IMR-90 (cell line): ENCODE measurements at regions not wholly inside any gene's neighbourhood (a gene's known extent, or its start where the extent isn't known, plus 50 kb on each side); places are given as distances from the start of the nearest gene placed in this dataset.

Experiments used
- BHLHE40 ChIP-seq: fragments of 150-350 bp; IDR thresholded peaks from 2 replicates; pipeline ENCODE4 v1.6.1; 2016; ENCODE audit warnings: mild to moderate bottlenecking, low read depth, low read length
- CEBPB ChIP-seq: IDR thresholded peaks from 2 replicates; pipeline ENCODE4 v1.6.1; 2012; ENCODE audit warnings: low read depth, low read length, improper control_type of control experiment
- CHD1 ChIP-seq: IDR thresholded peaks from 2 replicates; pipeline ENCODE4 v1.6.1; 2012; ENCODE audit warnings: low read depth, low read length, improper control_type of control experiment
- FOS ChIP-seq: fragments of 150-350 bp; IDR thresholded peaks from 2 replicates; pipeline ENCODE4 v1.6.1; 2016; ENCODE audit warnings: low read depth, low read length
- MAFK ChIP-seq: IDR thresholded peaks from 2 replicates; pipeline ENCODE4 v1.6.1; 2012; ENCODE audit warnings: low read depth, low read length, improper control_type of control experiment
- MAZ ChIP-seq: IDR thresholded peaks from 2 replicates; pipeline ENCODE4 v1.6.1; 2012; ENCODE audit warnings: low read depth, mild to moderate bottlenecking, low read length, improper control_type of control experiment, moderate library complexity, borderline replicate concordance
- POLR2A ChIP-seq: IDR thresholded peaks from 2 replicates; pipeline ENCODE4 v1.6.1; 2012; ENCODE audit warnings: mild to moderate bottlenecking, low read depth, low read length
- RAD21 ChIP-seq: IDR thresholded peaks from 2 replicates; pipeline ENCODE4 v1.6.1; 2012; ENCODE audit warnings: low read length, improper control_type of control experiment
- RCOR1 ChIP-seq: IDR thresholded peaks from 2 replicates; pipeline ENCODE4 v1.6.1; 2012; ENCODE audit warnings: mild to moderate bottlenecking, low read length, improper control_type of control experiment; ENCODE audit not compliant: insufficient replicate concordance
- RFX5 ChIP-seq: IDR thresholded peaks from 2 replicates; pipeline ENCODE4 v1.8.0; 2012; ENCODE audit warnings: low read depth, mild to moderate bottlenecking, low read length, moderate library complexity
- SMC3 ChIP-seq: fragments of 150-350 bp; IDR thresholded peaks from 2 replicates; pipeline ENCODE4 v1.6.1; 2016; ENCODE audit warnings: low read depth, mild to moderate bottlenecking, antibody characterized with exemption, low read length, moderate library complexity
- TF ChIP-seq, protein P1 (sequence below): conservative IDR thresholded peaks from 2 replicates; pipeline ENCODE4 v1.5.1; 2012; ENCODE audit warnings: mild to moderate bottlenecking, low read depth, low read length, improper control_type of control experiment
- TF ChIP-seq, protein P2 (sequence below): fragments of 150-350 bp; IDR thresholded peaks from 2 replicates; pipeline ENCODE4 v1.6.1; 2016; ENCODE audit warnings: low read depth, mild to moderate bottlenecking, low read length, moderate library complexity, borderline replicate concordance
- TF ChIP-seq, protein P3 (sequence below): fragments of 150-350 bp; IDR thresholded peaks from 2 replicates; pipeline ENCODE4 v1.6.1; 2017; ENCODE audit warnings: mild to moderate bottlenecking, antibody characterized with exemption, low read length, low read depth

DNA sequence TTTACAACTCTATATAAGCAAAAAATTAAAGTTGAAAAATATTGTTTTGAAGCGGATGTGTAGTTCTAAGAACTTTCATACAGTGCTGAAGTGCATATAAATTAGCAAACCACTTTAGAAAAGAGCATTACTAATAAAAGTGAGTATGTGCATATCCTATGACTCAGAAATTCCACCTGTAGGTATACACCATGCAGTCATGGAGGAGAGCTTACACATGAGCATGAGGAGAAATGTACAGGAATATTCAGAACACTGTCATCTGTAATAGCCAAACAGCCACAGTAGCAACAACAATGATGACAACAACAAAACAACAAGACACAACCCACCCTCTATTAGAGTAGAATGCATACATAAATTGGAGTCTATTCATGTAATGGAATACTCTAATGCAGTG is 138.2 kb upstream of the ARRDC3 start:
- TF ChIP-seq, protein P1, sequence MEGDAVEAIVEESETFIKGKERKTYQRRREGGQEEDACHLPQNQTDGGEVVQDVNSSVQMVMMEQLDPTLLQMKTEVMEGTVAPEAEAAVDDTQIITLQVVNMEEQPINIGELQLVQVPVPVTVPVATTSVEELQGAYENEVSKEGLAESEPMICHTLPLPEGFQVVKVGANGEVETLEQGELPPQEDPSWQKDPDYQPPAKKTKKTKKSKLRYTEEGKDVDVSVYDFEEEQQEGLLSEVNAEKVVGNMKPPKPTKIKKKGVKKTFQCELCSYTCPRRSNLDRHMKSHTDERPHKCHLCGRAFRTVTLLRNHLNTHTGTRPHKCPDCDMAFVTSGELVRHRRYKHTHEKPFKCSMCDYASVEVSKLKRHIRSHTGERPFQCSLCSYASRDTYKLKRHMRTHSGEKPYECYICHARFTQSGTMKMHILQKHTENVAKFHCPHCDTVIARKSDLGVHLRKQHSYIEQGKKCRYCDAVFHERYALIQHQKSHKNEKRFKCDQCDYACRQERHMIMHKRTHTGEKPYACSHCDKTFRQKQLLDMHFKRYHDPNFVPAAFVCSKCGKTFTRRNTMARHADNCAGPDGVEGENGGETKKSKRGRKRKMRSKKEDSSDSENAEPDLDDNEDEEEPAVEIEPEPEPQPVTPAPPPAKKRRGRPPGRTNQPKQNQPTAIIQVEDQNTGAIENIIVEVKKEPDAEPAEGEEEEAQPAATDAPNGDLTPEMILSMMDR: no peak
- no peak for TF ChIP-seq MAFK
- TF ChIP-seq MAZ: no peak
- TF ChIP-seq BHLHE40: no peak
- TF ChIP-seq POLR2A: no peak
- no peak for TF ChIP-seq CEBPB
- TF ChIP-seq RAD21: no peak
- TF ChIP-seq, protein P2, sequence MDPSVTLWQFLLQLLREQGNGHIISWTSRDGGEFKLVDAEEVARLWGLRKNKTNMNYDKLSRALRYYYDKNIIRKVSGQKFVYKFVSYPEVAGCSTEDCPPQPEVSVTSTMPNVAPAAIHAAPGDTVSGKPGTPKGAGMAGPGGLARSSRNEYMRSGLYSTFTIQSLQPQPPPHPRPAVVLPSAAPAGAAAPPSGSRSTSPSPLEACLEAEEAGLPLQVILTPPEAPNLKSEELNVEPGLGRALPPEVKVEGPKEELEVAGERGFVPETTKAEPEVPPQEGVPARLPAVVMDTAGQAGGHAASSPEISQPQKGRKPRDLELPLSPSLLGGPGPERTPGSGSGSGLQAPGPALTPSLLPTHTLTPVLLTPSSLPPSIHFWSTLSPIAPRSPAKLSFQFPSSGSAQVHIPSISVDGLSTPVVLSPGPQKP: no peak
- no peak for TF ChIP-seq SMC3
- TF ChIP-seq FOS: no peak
- no peak for TF ChIP-seq CHD1
- no peak for TF ChIP-seq RCOR1
- TF ChIP-seq, protein P3, sequence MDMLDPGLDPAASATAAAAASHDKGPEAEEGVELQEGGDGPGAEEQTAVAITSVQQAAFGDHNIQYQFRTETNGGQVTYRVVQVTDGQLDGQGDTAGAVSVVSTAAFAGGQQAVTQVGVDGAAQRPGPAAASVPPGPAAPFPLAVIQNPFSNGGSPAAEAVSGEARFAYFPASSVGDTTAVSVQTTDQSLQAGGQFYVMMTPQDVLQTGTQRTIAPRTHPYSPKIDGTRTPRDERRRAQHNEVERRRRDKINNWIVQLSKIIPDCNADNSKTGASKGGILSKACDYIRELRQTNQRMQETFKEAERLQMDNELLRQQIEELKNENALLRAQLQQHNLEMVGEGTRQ: no peak
- no peak for TF ChIP-seq RFX5
